ENCODE measurements at regions not wholly inside any gene's neighbourhood (a gene's known extent, or its start where the extent isn't known, plus 50 kb on each side); places are given as distances from the start of the nearest gene placed in this dataset.

DNA sequence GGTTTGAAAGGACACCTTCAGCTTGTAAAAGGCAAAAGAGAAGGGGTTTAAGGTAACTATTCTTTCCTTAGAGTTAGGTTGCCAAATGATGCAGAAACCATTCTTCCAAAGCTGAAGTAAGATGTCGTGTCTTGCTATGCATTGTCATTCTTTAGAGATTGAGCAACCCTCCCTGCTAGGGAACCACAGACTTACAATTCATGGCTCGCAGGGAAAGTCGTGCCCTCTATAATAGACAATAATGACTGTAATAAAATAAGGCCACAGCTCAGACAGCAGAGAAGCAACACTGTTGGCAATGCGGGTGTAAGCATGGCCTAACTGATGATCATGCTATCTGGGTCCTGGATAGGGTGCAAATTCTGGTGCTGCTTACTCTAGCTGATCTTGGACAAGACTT, 129.6 kb upstream of the CDH13 start:
- DNase-seq (ENCODE audit: low read depth): no peak

DNA sequence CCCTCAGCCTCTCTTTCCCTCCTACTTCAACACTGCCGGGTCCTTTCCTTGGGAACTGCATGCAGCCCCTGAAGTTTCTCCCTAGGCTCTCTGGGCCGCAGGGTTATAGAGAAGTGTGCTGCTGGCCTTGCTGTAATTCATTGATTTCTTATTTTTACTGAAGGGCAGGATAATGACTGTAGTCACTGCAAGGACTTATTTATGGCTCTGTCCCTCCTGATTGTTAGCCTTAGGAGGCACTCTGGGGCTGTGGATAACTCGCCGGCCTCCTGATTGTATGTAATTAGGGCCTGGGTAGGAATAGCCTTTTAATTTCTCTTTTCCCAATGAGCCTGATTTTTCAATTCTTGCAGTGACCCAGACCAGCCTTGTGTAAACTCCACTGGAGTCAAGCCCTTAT, 138.3 kb upstream of the CDH13 start:
- DNase-seq (ENCODE audit: low read depth): no peak

DNA sequence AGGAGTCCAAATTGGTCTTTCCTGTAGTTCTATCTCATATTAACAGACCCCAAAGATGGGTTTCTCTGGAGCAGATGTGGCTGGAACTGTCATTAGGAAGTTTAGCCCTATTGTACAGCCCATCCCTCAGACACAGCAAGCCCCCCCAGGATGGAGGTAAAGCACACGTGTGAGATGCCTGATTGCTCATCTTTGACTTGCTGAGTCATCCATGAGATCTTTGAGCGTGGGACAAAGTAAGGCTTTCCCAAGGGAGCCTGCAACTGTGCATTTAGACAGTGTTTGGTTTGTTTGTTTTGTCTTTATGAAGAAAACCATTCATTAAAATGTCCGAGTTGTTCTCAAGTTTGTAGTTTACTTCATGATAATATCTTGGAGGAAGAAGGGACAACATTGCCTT, 145.3 kb upstream of the CDH13 start:
- DNase-seq (ENCODE audit: low read depth): no peak

- DNase-seq (ENCODE audit: low read depth): no peak
Observed at GRCh38 chr16:82476786-82477185, 150.0 kb upstream of the CDH13 start.

- DNase-seq (ENCODE audit: low read depth): no peak
Observed at GRCh38 chr16:82470620-82471152, 156.1 kb upstream of the CDH13 start.

GRCh38 chr16:82470016-82470415, 156.8 kb upstream of the CDH13 start:
- DNase-seq (ENCODE audit: low read depth): no peak

GRCh38 chr16:82464187-82464586, 162.6 kb upstream of the CDH13 start:
- no peak for DNase-seq (ENCODE audit: low read depth)

GRCh38 chr16:82460766-82461165, 166.0 kb upstream of the CDH13 start:
- DNase-seq (ENCODE audit: low read depth): no peak

DNA sequence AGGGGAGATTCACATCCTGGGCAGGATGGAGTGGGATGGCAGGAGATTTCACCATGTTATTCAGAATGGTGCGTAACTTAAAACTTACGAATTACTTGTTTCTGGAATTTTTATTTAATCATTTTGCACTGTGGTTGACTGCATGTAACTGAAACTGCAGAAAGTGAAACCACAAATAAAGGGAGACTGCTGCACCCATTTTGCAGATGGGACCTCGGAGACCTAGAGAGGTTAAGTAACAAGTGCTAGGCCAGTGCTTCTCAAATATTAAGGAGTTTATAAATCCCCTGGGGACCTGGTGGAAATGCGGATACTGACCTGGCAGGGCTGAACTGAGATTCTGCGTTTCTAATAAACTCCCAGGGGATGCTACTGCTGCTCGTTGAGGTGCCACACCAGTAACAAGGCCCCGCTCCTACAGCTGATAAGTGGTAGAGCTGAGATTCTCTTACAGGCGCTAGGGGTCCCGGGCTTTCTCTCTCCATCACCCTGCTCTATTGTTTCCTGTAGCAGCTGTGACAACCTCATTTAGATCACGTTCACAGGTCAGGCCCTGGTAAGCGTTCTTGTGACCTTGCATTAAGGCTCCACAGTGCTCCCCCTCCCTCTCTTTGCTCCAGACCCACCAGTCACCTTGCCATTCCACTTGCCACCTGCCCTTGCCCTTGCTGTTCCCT, 167.1 kb upstream of the CDH13 start:
- DNase-seq (ENCODE audit: low read depth): no peak

DNA sequence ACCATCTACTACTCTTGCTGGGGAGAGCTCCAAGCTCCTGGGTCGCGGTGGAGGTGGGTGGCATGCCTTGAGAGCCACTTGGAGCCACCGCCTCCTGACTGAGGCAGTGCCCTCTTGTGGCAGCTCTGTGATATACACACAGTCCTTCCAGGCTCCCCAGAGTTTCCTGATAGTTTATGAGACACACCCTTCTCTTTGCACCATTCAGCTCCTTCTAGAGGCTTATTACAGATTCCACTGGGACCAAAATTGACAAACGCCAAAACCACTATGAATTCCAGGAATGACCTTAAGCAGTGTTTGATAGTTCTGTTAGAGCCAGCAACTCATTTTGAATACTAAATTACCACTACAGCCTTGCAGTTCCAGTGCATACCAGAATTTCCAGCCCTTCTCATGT, 170.1 kb upstream of the CDH13 start:
- DNase-seq (ENCODE audit: low read depth): no peak

DNA sequence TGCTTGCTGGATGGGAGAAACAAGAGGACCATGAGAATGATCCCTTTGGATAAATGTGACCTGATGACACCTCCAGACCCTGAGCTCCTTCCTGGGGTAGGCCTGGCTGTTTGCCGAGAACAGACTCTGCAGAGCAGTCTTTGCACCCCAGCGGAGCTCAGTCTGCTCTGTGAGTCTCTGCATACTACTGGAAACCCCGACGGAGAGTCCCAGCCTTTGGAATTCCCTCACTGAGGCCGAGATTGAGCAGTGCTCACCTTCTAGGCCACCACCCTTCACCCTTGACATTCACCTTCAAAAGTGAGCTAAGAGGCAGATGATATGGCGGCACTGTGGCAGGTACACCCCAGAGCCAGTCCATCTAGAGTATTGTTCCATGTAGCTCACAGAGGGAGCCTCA, 172.2 kb upstream of the CDH13 start:
- no peak for DNase-seq (ENCODE audit: low read depth)

DNA sequence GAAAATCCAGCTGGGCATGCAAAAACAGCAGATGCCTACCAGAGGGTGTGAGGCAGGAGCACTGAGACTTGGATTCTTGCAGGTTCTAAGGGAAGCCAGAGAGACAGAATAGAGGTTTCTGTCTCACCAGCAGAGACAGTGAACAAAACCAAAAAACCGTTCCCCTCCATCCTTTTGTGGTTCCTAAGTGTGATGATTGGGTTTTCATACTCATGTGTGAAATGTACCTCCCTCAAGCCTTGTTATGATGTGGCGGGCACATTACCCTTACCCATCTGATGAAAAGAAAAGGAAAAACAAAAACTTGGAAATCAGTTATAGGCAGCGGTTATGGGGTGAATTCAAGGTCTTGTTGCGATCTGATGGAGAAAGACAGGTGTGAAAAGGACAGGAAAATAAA, 172.6 kb upstream of the CDH13 start:
- DNase-seq (ENCODE audit: low read depth): no peak

DNA sequence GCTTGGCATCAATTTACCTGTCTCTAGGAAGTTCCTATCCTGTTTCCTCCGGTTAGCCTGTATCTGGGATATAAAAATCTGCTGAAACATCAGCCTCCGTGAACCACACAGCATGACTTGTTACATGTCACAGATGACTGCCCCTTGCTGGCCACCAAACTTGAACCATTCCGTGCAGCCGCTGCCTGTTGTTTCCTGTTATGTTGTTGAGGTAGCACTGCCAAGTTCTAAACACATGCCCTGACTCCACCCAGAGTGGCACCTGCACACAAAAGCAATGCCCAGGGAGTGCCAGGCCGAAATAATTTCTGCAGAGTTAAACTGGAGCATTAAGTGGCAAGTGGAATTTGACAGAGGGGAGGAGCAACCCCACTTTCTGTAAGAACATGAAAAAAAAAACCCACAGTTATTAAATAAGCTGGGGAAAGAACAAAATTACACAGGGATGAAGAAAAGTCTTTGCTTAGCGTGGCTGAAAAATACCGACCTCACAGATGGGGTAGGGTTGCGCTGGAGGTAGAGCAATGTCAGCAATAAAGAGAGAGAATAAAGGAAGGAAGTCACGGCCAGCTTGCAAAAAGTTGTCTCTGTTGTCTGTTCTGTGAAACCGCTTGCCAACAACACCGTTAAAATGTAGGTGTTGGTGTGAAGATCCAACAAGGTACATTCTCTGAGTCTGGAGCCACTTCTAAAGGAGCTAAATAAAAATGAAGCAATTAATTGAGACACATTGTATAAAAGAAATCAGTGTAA, 174.6 kb upstream of the CDH13 start:
- no peak for DNase-seq (ENCODE audit: low read depth)

GRCh38 chr16:82451449-82451848, 175.3 kb upstream of the CDH13 start:
- no peak for DNase-seq (ENCODE audit: low read depth)

DNA sequence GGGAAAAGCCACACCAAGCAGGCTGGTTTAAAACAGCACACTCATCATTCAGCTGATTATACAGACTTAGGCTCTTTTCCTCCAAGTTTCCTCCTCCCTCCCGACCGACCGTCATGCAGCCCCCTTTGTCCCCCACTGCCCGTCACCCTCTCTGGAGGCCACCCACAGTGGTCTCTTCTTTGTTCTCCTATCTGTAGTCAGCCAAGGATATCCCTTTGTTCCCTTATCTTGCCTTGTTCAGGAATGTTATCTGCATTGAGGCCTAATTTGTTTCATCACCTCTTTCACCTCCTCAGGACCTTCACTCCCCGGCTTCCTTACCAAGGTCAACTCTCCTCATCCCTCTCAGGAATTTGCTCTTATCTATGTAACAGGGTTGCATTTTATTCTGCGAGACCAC, 186.4 kb upstream of the CDH13 start:
- no peak for DNase-seq (ENCODE audit: low read depth)

DNA sequence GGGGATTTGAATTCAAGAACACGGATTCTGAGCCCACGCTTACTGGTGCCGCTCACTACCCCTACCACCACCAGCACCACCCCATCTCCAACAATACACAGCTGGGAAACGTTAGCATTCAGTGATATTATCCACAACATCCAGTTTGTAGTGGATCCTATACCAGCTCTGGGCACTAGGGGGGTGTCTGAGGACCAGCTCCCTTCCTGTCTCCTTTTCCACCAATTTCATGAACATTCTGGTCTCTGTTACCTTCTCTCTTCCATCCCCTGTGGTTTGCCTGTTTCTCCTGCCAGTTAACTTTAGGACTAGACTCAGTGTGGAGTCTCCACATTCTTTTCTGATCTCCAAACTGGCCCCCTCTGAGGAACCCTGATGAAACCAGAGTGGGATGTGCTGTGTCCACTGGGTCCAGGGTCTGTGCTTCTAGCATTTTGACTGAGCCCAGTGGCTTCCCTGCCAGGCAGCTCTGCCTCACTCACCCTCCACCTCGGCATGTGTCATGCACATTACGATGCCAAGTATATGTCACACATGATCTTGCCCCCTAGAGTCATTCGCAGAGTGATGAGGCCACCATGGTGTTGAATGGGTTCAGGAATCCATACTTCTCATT, 187.0 kb upstream of the CDH13 start:
- no peak for DNase-seq (ENCODE audit: low read depth)

DNA sequence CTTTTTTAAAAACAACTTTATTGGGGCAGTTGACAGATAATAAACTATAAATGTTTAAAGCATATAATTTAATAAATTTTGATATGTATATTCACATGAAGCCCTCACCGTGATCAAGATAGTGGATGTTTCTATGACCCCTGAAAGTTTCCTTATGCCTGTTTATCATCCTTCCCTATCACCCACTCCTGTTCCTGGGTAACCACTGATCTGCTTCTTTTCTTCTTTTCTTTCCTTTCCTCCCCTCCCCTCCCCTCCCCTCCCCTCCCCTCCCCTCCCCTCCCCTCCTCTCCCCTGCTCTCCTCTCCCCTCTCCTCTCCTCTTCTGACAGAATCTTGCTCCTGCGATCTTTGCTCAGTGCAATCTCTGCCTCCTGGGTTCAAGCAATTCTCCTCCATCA, 193.7 kb upstream of the CDH13 start:
- no peak for DNase-seq (ENCODE audit: low read depth)

DNA sequence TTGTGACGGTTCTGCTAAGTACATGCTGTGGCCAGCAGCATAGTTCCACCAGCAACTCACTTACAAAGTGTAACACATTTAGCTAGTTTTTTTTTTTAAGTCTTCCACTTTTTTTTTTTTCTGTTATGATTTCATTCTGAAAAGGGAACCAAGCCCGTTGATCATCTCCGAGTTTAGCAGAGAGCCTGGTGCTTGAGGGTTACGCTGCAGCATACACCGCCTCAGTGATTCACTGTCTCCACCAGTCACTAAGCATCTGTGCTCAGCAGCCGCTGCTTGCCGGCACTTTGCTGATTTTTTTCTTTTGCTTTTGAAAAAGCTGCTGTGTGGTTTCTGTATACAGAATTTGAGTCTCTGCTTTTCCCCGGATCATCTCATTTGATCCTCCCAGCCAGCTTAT, 194.5 kb upstream of the CDH13 start:
- no peak for DNase-seq (ENCODE audit: low read depth)

DNA sequence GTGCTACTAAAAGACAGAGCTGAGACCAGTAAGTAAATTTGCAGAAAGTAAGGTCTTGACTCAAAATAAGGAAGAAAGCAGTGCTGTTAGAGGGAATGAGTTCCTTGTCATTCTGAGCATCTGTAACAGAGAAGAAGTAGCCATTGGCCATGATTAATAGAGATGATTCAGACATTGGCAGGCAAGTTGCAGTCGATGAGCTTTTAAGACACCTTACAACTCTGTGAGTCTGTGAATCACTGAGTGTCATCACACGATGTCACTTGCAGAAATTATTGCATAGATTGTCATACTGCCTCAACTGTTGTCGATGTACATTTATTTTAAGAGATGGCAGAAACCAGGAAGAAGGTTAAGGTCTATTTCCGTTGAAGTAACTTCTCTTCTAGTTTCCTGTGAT, 201.1 kb upstream of the CDH13 start:
- DNase-seq (ENCODE audit: low read depth): no peak

- DNase-seq (ENCODE audit: low read depth): no peak
Observed at GRCh38 chr16:82421851-82422250, 204.9 kb upstream of the CDH13 start.

DNA sequence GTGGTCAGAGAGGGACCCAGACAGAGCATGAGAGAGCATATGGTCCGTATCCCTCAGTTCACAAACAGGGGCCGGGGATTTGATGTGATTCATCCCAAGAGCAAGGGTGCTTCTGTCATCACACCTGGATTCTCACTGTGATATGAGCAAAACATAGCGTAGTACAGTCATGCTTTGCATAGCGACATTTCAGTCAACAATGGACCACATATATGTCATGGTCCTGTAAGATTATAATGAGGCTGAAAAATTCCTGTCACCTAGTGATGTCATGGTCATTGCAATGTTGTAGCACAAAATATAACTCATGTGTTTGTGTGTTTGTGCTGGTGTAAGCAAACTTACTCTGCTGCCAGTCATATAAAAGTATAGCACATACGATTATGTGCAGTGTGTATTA, 207.4 kb upstream of the CDH13 start:
- no peak for DNase-seq (ENCODE audit: low read depth)

DNA sequence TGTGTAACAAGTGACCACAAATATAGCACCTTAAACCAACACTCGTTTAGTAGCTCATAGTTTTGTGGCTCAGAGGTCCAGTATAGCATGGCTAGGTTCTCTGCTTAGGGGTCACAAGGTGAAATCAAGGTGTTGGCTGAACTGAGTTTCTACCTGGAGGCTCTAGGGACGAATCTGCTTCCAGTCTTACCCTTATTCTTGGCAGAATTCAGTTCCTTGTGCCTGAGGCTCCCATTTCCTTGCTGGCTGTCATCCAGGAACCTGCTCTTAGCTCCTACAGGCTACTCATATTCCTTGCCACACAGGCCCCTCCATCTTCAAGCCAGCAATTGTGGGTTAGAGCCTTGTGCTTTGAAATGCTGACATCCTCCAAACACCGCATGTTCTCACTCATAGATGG, 212.3 kb upstream of the CDH13 start:
- DNase-seq (ENCODE audit: low read depth): no peak

DNA sequence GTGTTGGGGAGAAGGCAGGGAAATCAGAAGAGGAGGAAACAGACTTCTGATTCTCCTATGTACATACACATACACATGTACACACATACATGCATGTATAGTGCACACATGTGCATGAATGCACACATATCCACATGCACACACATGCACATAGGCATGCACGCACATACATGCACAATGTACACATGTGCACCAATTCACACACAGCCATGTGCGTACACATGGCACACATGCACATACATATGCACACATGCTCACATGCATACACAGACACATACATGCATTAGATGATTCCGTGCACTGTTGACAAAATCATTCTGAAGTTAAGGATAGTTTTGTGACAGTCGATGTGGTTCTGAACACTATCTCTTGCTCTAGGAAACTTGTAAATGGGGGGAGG, 214.0 kb upstream of the CDH13 start:
- DNase-seq (ENCODE audit: low read depth): no peak

All from stimulated activated CD8-positive, alpha-beta memory T cell treated with anti-CD3 and anti-CD28 coated beads, Interleukin-15, amount 100 ng/mL, for 1 hour (primary cell).